ENCODE measurements at regions not wholly inside any gene's neighbourhood (a gene's known extent, or its start where the extent isn't known, plus 50 kb on each side); places are given as distances from the start of the nearest gene placed in this dataset.

- TF ChIP-seq CTCF (conservative IDR thresholded peaks at IDR 0.05 in 1 of 2, IDR thresholded peaks at IDR 0.05 in 1 of 2; ENCODE audit: low read depth in 1 of 2, low read length in 2 of 2): no peak
- no peak for TF ChIP-seq EZH2 (IDR thresholded peaks at IDR 0.05; ENCODE audit: low read length, missing control alignments)
Measured at GRCh38 chr4:79526641-79527565, 118.9 kb upstream of the GK2 start.
